H9 (cell line): ENCODE measurements at regions not wholly inside any gene's neighbourhood (a gene's known extent, or its start where the extent isn't known, plus 50 kb on each side); places are given as distances from the start of the nearest gene placed in this dataset.

Experiments used
- DNase-seq: peaks from one replicate; pipeline ENCODE4 v3.0.0-alpha.2; 2017
- H2AFZ ChIP-seq: one replicate; pipeline ENCODE4 v1.6.1; 2013; ENCODE audit warnings: mild to moderate bottlenecking, low read length, control low read depth, moderate library complexity
- H2AK5ac ChIP-seq: 2 replicates; pipeline ENCODE4 v1.6.1; 2013; ENCODE audit warnings: low read length, control low read depth, mixed read lengths; ENCODE audit not compliant: insufficient read length
- H2BK120ac ChIP-seq: one replicate; pipeline ENCODE4 v1.6.1; 2013; ENCODE audit warnings: low read depth, mild to moderate bottlenecking, low read length, control low read depth, inconsistent platforms; ENCODE audit not compliant: poor library complexity, severe bottlenecking
- H2BK12ac ChIP-seq: 2 replicates; pipeline ENCODE4 v1.6.1; 2013; ENCODE audit warnings: low read length, control low read depth, mixed read lengths, low read depth; ENCODE audit not compliant: insufficient read length
- H2BK15ac ChIP-seq: 2 replicates; pipeline ENCODE4 v1.6.1; 2013; ENCODE audit warnings: low read depth, low read length, control low read depth
- H2BK20ac ChIP-seq: one replicate; pipeline ENCODE4 v1.6.1; 2013; ENCODE audit warnings: low read depth, mild to moderate bottlenecking, low read length, control low read depth, inconsistent platforms; ENCODE audit not compliant: poor library complexity, severe bottlenecking
- H2BK5ac ChIP-seq: 2 replicates; pipeline ENCODE4 v1.6.1; 2013; ENCODE audit warnings: low read length, control low read depth, mixed read lengths; ENCODE audit not compliant: insufficient read length
- H3K14ac ChIP-seq: 2 replicates; pipeline ENCODE4 v1.6.1; 2013; ENCODE audit warnings: low read length, control low read depth; ENCODE audit not compliant: insufficient read depth
- H3K18ac ChIP-seq: 2 replicates; pipeline ENCODE4 v1.6.1; 2013; ENCODE audit warnings: low read depth, mild to moderate bottlenecking, mixed read lengths, low read length, control low read depth; ENCODE audit not compliant: insufficient read length
- H3K23ac ChIP-seq: 2 replicates; pipeline ENCODE4 v1.6.1; 2013; ENCODE audit warnings: low read length, control low read depth, mixed read lengths, low read depth; ENCODE audit not compliant: insufficient read length
- H3K23me2 ChIP-seq: 2 replicates; pipeline ENCODE4 v1.6.1; 2013; ENCODE audit warnings: low read depth, mild to moderate bottlenecking, mixed read lengths, low read length, control low read depth; ENCODE audit not compliant: insufficient read length, poor library complexity, severe bottlenecking
- H3K27ac ChIP-seq: 2 replicates; pipeline ENCODE4 v1.5.1; 2013; ENCODE audit warnings: low read length, control low read depth, mixed read lengths, low read depth; ENCODE audit not compliant: insufficient read length
- H3K27me3 ChIP-seq: 2 replicates; pipeline ENCODE4 v1.6.1; 2013; ENCODE audit warnings: low read length, control low read depth, inconsistent platforms; ENCODE audit not compliant: insufficient read depth
- H3K4ac ChIP-seq: 2 replicates; pipeline ENCODE4 v1.6.1; 2013; ENCODE audit warnings: low read depth, mild to moderate bottlenecking, control low read depth, inconsistent platforms, low read length, moderate library complexity
- H3K4me1 ChIP-seq: 2 replicates; pipeline ENCODE4 v1.6.1; 2013; ENCODE audit warnings: low read length, control low read depth, inconsistent platforms; ENCODE audit not compliant: insufficient read depth
- H3K4me2 ChIP-seq: 2 replicates; pipeline ENCODE4 v1.6.1; 2013; ENCODE audit warnings: low read length, control low read depth, mixed read lengths; ENCODE audit not compliant: insufficient read length, insufficient read depth
- H3K56ac ChIP-seq: 2 replicates; pipeline ENCODE4 v1.6.1; 2013; ENCODE audit warnings: low read depth, mild to moderate bottlenecking, mixed read lengths, low read length, control low read depth; ENCODE audit not compliant: insufficient read length
- H3K79me1 ChIP-seq: 2 replicates; pipeline ENCODE4 v1.6.1; 2013; ENCODE audit warnings: low read depth, mild to moderate bottlenecking, moderate library complexity, low read length, control low read depth, inconsistent platforms; ENCODE audit not compliant: insufficient read depth, poor library complexity, severe bottlenecking
- H3K79me2 ChIP-seq: 2 replicates; pipeline ENCODE4 v1.6.1; 2013; ENCODE audit warnings: low read length, control low read depth, inconsistent platforms; ENCODE audit not compliant: insufficient read depth
- H3K9ac ChIP-seq: 2 replicates; pipeline ENCODE4 v1.6.1; 2013; ENCODE audit warnings: low read length, control low read depth, mixed read lengths; ENCODE audit not compliant: insufficient read length; ENCODE audit errors: extremely low read depth
- H3K9me3 ChIP-seq: one replicate; pipeline ENCODE4 v1.6.1; 2013; ENCODE audit warnings: low read depth, low read length, inconsistent platforms; ENCODE audit not compliant: control insufficient read depth
- H3T11ph ChIP-seq: one replicate; pipeline ENCODE4 v1.6.1; 2013; ENCODE audit warnings: mild to moderate bottlenecking, low read length, control low read depth, inconsistent platforms
- H4K20me1 ChIP-seq: one replicate; pipeline ENCODE4 v1.6.1; 2013; ENCODE audit not compliant: control insufficient read depth, insufficient read length, insufficient read depth
- H4K5ac ChIP-seq: 2 replicates; pipeline ENCODE4 v1.6.1; 2013; ENCODE audit warnings: low read depth, mild to moderate bottlenecking, mixed read lengths, low read length, control low read depth; ENCODE audit not compliant: insufficient read length
- H4K8ac ChIP-seq: replicated peaks from 2 replicates; pipeline ENCODE4 v1.6.1; 2013; ENCODE audit warnings: low read length, control low read depth, mixed read lengths, low read depth; ENCODE audit not compliant: insufficient read length
- H4K91ac ChIP-seq: 2 replicates; pipeline ENCODE4 v1.6.1; 2013; ENCODE audit warnings: low read depth, mild to moderate bottlenecking, moderate library complexity, mixed read lengths, low read length, control low read depth; ENCODE audit not compliant: insufficient read length
- H3K27ac Mint-ChIP-seq, 3 experiments: 2 replicates in 2 of 3; 3 replicates in 1 of 3; pipeline ENCODE4 v1.8.0; 2020 to 2021; ENCODE audit warnings: mixed read lengths in 3 of 3, mild to moderate bottlenecking in 1 of 3, moderate library complexity in 1 of 3
- H3K27me3 Mint-ChIP-seq: 2 replicates; pipeline ENCODE4 v1.8.0; 2021; ENCODE audit warnings: low read depth, mild to moderate bottlenecking, moderate library complexity, mixed read lengths
- H3K36me3 Mint-ChIP-seq, 3 experiments: 2 replicates in 2 of 3; 3 replicates in 1 of 3; pipeline ENCODE4 v1.8.0; 2020 to 2021; ENCODE audit warnings: low read depth in 3 of 3, mixed read lengths in 3 of 3; ENCODE audit not compliant: insufficient read depth in 1 of 3
- H3K4me1 Mint-ChIP-seq, 2 experiments: 2 replicates each; pipeline ENCODE4 v1.8.0; 2020; ENCODE audit warnings: mixed read lengths in 2 of 2
- H3K4me3 Mint-ChIP-seq, 2 experiments: 2 replicates in 1 of 2; 3 replicates in 1 of 2; pipeline ENCODE4 v1.8.0; 2020 to 2021; ENCODE audit warnings: mild to moderate bottlenecking in 2 of 2, mixed read lengths in 2 of 2, moderate library complexity in 1 of 2
- H3K9me3 Mint-ChIP-seq, 2 experiments: 2 replicates in 1 of 2; 3 replicates in 1 of 2; pipeline ENCODE4 v1.8.0; 2020; ENCODE audit warnings: mild to moderate bottlenecking in 2 of 2, mixed read lengths in 2 of 2, moderate library complexity in 1 of 2
- CTCF ChIP-seq: fragments of 200-600 bp; sonication (generic); conservative IDR thresholded peaks from 3 replicates; pipeline ENCODE4 v1.8.0; 2021; ENCODE audit warnings: antibody characterized with exemption, mild to moderate bottlenecking

DNA sequence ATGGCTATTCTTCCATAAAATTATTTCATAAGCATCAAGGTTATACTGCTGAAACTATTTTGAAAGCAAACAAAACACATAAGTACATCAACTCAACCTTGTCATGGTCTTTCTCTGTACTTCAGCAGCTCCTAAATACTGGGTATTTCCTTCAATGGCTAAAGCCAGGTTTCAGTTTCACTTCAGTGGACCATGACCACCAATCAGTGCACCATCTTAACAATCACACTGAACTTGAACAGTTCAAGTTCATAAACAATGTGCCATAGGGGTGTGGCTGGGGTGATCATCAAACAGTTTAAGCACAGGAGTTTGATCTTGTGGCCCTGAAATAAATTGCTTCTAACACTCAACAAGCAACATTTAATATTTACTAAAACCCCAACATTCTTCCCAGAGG lies 124.1 kb upstream of the FIGN start:
- Histone ChIP-seq H2BK5ac (no peak overlapping the region), H4K8ac (no peak overlapping the region), H2BK120ac (no peak overlapping the region), H4K5ac (no peak overlapping the region), H4K20me1 (no peaks in the 10 kb centered on the region), H3K23ac (no peak overlapping the region), H2BK20ac (no peak overlapping the region), H3K4me1 (no peaks in the 10 kb centered on the region), H3K4me2 (no peak overlapping the region), H3K27ac (no peak overlapping the region), H3K79me1 (no peaks in the 10 kb centered on the region), H2AFZ (no peak overlapping the region), H3K9ac (no peak overlapping the region), H3K79me2 (no peaks in the 10 kb centered on the region), H3K14ac (no peak overlapping the region), H4K91ac (no peak overlapping the region), H3K27me3 (no peaks in the 10 kb centered on the region), H3K56ac (no peak overlapping the region), H2AK5ac (no peak overlapping the region), H3K18ac (no peak overlapping the region), H3K4ac (no peak overlapping the region), H3T11ph (no peak overlapping the region), H2BK15ac (no peak overlapping the region), H2BK12ac (no peak overlapping the region), H3K23me2 (no peaks in the 10 kb centered on the region), H3K9me3 (no peaks in the 10 kb centered on the region)
- TF ChIP-seq CTCF, result no peak
- Mint-ChIP-seq H3K4me1 (no peaks in the 10 kb centered on the region), H3K36me3 (no peaks in the 10 kb centered on the region), H3K27me3 (no peaks in the 10 kb centered on the region), H3K9me3 (no peaks in the 10 kb centered on the region; a peak in 1 of 5 replicates), H3K27ac (no peak overlapping the region), H3K4me3 (no peak overlapping the region)
- no peak for DNase-seq
